ENCODE measurements at regions not wholly inside any gene's neighbourhood (a gene's known extent, or its start where the extent isn't known, plus 50 kb on each side); places are given as distances from the start of the nearest gene placed in this dataset.

GRCh38 chr5:79893976-79894375, 97.1 kb downstream of the MTX3 start:
- H3K4me1 Mint-ChIP-seq = peaks cover 0 to 3% of the 10 kb centered on the region in 2 experiments; a peak in 2 of 4 replicates
- no CpG with 5 or more reads among the region's 3 CpGs for WGBS (ENCODE audit: extremely low coverage, insufficient read length, low lambda C conversion rate)
- H2BK120ac ChIP-seq (ENCODE audit: low read depth, low read length, poor library complexity, severe bottlenecking) = no peak overlapping the region
- H3K79me1 ChIP-seq (ENCODE audit: insufficient read depth, low read depth, low read length, poor library complexity, severe bottlenecking) = no peaks in the 10 kb centered on the region
- no peak overlapping the region for H3K18ac ChIP-seq (ENCODE audit: insufficient read length, low read depth, low read length)
- no peak overlapping the region for H2BK15ac ChIP-seq (ENCODE audit: low read depth, low read length)
- no peaks in the 10 kb centered on the region; a peak in 2 of 5 replicates for H3K9me3 Mint-ChIP-seq
- H2BK12ac ChIP-seq (ENCODE audit: insufficient read length, low read depth, low read length) = no peak overlapping the region
- no peak overlapping the region for H3K14ac ChIP-seq (ENCODE audit: insufficient read depth, low read length)
- no peak for TF ChIP-seq CTCF (conservative IDR thresholded peaks at IDR 0.05)
- H3K27me3 Mint-ChIP-seq (ENCODE audit: low read depth) = peaks cover 2% of the 10 kb centered on the region
- H3T11ph ChIP-seq (ENCODE audit: low read length) = no peak overlapping the region
- no peaks in the 10 kb centered on the region for H3K23me2 ChIP-seq (ENCODE audit: insufficient read length, low read depth, low read length, poor library complexity, severe bottlenecking)
- no peak overlapping the region for H3K27ac ChIP-seq (ENCODE audit: insufficient read length, low read depth, low read length)
- no peak overlapping the region for H3K23ac ChIP-seq (ENCODE audit: insufficient read length, low read depth, low read length)
- no peaks in the 10 kb centered on the region for H4K20me1 ChIP-seq (ENCODE audit: control insufficient read depth, insufficient read depth, insufficient read length)
- H2BK20ac ChIP-seq (ENCODE audit: low read depth, low read length, poor library complexity, severe bottlenecking) = no peak overlapping the region
- H3K4me1 ChIP-seq (ENCODE audit: insufficient read depth, low read length) = no peaks in the 10 kb centered on the region
- no peak overlapping the region for H3K9ac ChIP-seq (ENCODE audit: extremely low read depth, insufficient read length, low read length)
- no peak overlapping the region for H4K5ac ChIP-seq (ENCODE audit: insufficient read length, low read depth, low read length)
- H3K4me2 ChIP-seq (ENCODE audit: insufficient read depth, insufficient read length, low read length) = no peak overlapping the region
- no peak overlapping the region for H4K91ac ChIP-seq (ENCODE audit: insufficient read length, low read depth, low read length)
- H3K4me3 Mint-ChIP-seq = no peak overlapping the region
- no peaks in the 10 kb centered on the region for H3K36me3 Mint-ChIP-seq (ENCODE audit: insufficient read depth in 1 of 3, low read depth in 3 of 3)
- DNase-seq = no peak
- H2BK5ac ChIP-seq (ENCODE audit: insufficient read length, low read length) = no peak overlapping the region
- H2AK5ac ChIP-seq (ENCODE audit: insufficient read length, low read length) = no peak overlapping the region
- no peaks in the 10 kb centered on the region for H3K27me3 ChIP-seq (ENCODE audit: insufficient read depth, low read length)
- H3K56ac ChIP-seq (ENCODE audit: insufficient read length, low read depth, low read length) = no peak overlapping the region
- no peak overlapping the region for H2AFZ ChIP-seq (ENCODE audit: low read length)
- H3K27ac Mint-ChIP-seq = no peak overlapping the region
- no peaks in the 10 kb centered on the region for H3K79me2 ChIP-seq (ENCODE audit: insufficient read depth, low read length)
- no peak overlapping the region for H3K4ac ChIP-seq (ENCODE audit: low read depth, low read length)
- no peaks in the 10 kb centered on the region for H3K9me3 ChIP-seq (ENCODE audit: control insufficient read depth, low read depth, low read length)
- H4K8ac ChIP-seq (replicated peaks; ENCODE audit: insufficient read length, low read depth, low read length) = no peak overlapping the region
